ENCODE measurements at regions not wholly inside any gene's neighbourhood (a gene's known extent, or its start where the extent isn't known, plus 50 kb on each side); places are given as distances from the start of the nearest gene placed in this dataset.

GRCh38 chr12:105939181-105939721 is 199.5 kb downstream of the NUAK1 start:
- Histone ChIP-seq H3K9me3 (ENCODE audit: severe bottlenecking) (no peaks in the 10 kb centered on the region), H3K4me3 (ENCODE audit: low read depth, low read length) (no peak overlapping the region), H3K36me3 (no peaks in the 10 kb centered on the region), H3K27me3 (ENCODE audit: insufficient read depth, low read depth, severe bottlenecking) (no peaks in the 10 kb centered on the region), H3K27ac (no peak overlapping the region)
- no peak for DNase-seq
- no peak for TF ChIP-seq CTCF (IDR thresholded peaks at IDR 0.05; ENCODE audit: low read depth, low read length)

- H3K9me3 ChIP-seq (ENCODE audit: severe bottlenecking) = no peaks in the 10 kb centered on the region
- H3K36me3 ChIP-seq = no peaks in the 10 kb centered on the region
- no peak overlapping the region for H3K4me3 ChIP-seq (ENCODE audit: low read depth, low read length)
- H3K27me3 ChIP-seq (ENCODE audit: insufficient read depth, low read depth, severe bottlenecking) = no peaks in the 10 kb centered on the region
- TF ChIP-seq CTCF (IDR thresholded peaks at IDR 0.05; ENCODE audit: low read depth, low read length) = no peak
- no peak overlapping the region for H3K27ac ChIP-seq
- DNase-seq = no peak
Observed at GRCh38 chr12:105942281-105942680, 196.5 kb downstream of the NUAK1 start.

- no peak for DNase-seq
- no peaks in the 10 kb centered on the region for H3K27me3 ChIP-seq (ENCODE audit: insufficient read depth, low read depth, severe bottlenecking)
- no peak for TF ChIP-seq CTCF (IDR thresholded peaks at IDR 0.05; ENCODE audit: low read depth, low read length)
Observed at GRCh38 chr12:105943525-105943924, 195.2 kb downstream of the NUAK1 start.

GRCh38 chr12:105944628-105945027 is 194.1 kb downstream of the NUAK1 start:
- no peak for TF ChIP-seq CTCF (IDR thresholded peaks at IDR 0.05; ENCODE audit: low read depth, low read length)
- no peaks in the 10 kb centered on the region for H3K9me3 ChIP-seq (ENCODE audit: severe bottlenecking)
- no peak overlapping the region for H3K4me3 ChIP-seq (ENCODE audit: low read depth, low read length)
- no peak for DNase-seq
- no peaks in the 10 kb centered on the region for H3K27me3 ChIP-seq (ENCODE audit: insufficient read depth, low read depth, severe bottlenecking)
- H3K36me3 ChIP-seq = no peaks in the 10 kb centered on the region
- no peak overlapping the region for H3K27ac ChIP-seq

More at GRCh38 chr12:105943525-105943924, 195.2 kb downstream of the NUAK1 start:
- no peak overlapping the region for H3K27ac ChIP-seq
- no peak overlapping the region for H3K4me3 ChIP-seq (ENCODE audit: low read depth, low read length)
- no peaks in the 10 kb centered on the region for H3K9me3 ChIP-seq (ENCODE audit: severe bottlenecking)
- no peaks in the 10 kb centered on the region for H3K36me3 ChIP-seq

- Histone ChIP-seq H3K27ac (no peak overlapping the region), H3K9me3 (ENCODE audit: severe bottlenecking) (no peaks in the 10 kb centered on the region), H3K27me3 (ENCODE audit: insufficient read depth, low read depth, severe bottlenecking) (no peaks in the 10 kb centered on the region), H3K4me3 (ENCODE audit: low read depth, low read length) (no peak overlapping the region), H3K36me3 (no peaks in the 10 kb centered on the region)
- no peak for TF ChIP-seq CTCF (IDR thresholded peaks at IDR 0.05; ENCODE audit: low read depth, low read length)
- no peak for DNase-seq
Observed at GRCh38 chr12:105945880-105946279, 192.9 kb downstream of the NUAK1 start.

GRCh38 chr12:105946493-105946901 is 192.3 kb downstream of the NUAK1 start:
- H3K4me3 ChIP-seq (ENCODE audit: low read depth, low read length) = no peak overlapping the region
- TF ChIP-seq CTCF (IDR thresholded peaks at IDR 0.05; ENCODE audit: low read depth, low read length) = no peak
- H3K9me3 ChIP-seq (ENCODE audit: severe bottlenecking) = no peaks in the 10 kb centered on the region
- no peaks in the 10 kb centered on the region for H3K27me3 ChIP-seq (ENCODE audit: insufficient read depth, low read depth, severe bottlenecking)
- DNase-seq = no peak
- no peak overlapping the region for H3K27ac ChIP-seq
- H3K36me3 ChIP-seq = no peaks in the 10 kb centered on the region

All from WERI-Rb-1 (cell line).